Lower lobe of right lung (tissue), 2 donors: ENCODE measurements at regions not wholly inside any gene's neighbourhood (a gene's known extent, or its start where the extent isn't known, plus 50 kb on each side); places are given as distances from the start of the nearest gene placed in this dataset.

Experiments used
- ATAC-seq, 2 donors: fragments of 200-7000 bp; cut with Tn5 transposase; one replicate each; pipeline ENCODE4 v1.9.1; 2020 to 2022; ENCODE audit warnings: mild to moderate bottlenecking in 2 of 2, moderate library complexity in 2 of 2
- DNase-seq: peaks from one replicate; pipeline ENCODE4 v3.0.0-alpha.2; 2020
- H3K27ac ChIP-seq: fragments of 200-600 bp; one replicate; pipeline ENCODE4 v1.8.0; 2022
- H3K27me3 ChIP-seq: fragments of 200-600 bp; one replicate; pipeline ENCODE4 v1.8.0; 2022; ENCODE audit warnings: low read depth
- H3K36me3 ChIP-seq: fragments of 200-600 bp; one replicate; pipeline ENCODE4 v1.8.0; 2022; ENCODE audit warnings: mild to moderate bottlenecking
- H3K4me1 ChIP-seq: fragments of 200-600 bp; one replicate; pipeline ENCODE4 v1.8.0; 2022
- H3K4me3 ChIP-seq: fragments of 200-600 bp; one replicate; pipeline ENCODE4 v1.8.0; 2022; ENCODE audit warnings: mild to moderate bottlenecking
- H3K9me3 ChIP-seq: fragments of 200-600 bp; one replicate; pipeline ENCODE4 v1.8.0; 2022
- CTCF ChIP-seq: fragments of 200-600 bp; IDR thresholded peaks from one replicate; pipeline ENCODE4 v1.8.0; 2022; ENCODE audit warnings: antibody characterized with exemption, mild to moderate bottlenecking
- intact Hi-C: fragments of 100-400 bp; cut with DNase I; formaldehyde crosslinking; loops from one replicate; pipeline ENCODE4 v1.11.0; 2022
- donor health status: DM: no; HTN: yes; CAD: no; lungs with severe emphysema.

GRCh38 chr15:25137013-25137412 lies 182.2 kb downstream of the SNRPN start:
- intact Hi-C loops = no loop called here
- no peak for TF ChIP-seq CTCF
- H3K9me3 ChIP-seq = no peaks in the 10 kb centered on the region

GRCh38 chr15:25169318-25169717 lies 214.5 kb downstream of the SNRPN start:
- intact Hi-C loops = no loop called here
- ATAC-seq (no peak), DNase-seq (no peak)
- TF ChIP-seq CTCF = no peak
- H3K36me3 ChIP-seq = no peaks in the 10 kb centered on the region
- no peaks in the 10 kb centered on the region for H3K4me1 ChIP-seq
- H3K9me3 ChIP-seq = peaks cover 21% of the 10 kb centered on the region
- no peak overlapping the region for H3K27ac ChIP-seq
- H3K27me3 ChIP-seq = no peaks in the 10 kb centered on the region
- no peak overlapping the region for H3K4me3 ChIP-seq

More at GRCh38 chr15:25137013-25137412, 182.2 kb downstream of the SNRPN start:
- Histone ChIP-seq H3K27me3 (no peaks in the 10 kb centered on the region), H3K36me3 (no peaks in the 10 kb centered on the region), H3K4me1 (no peaks in the 10 kb centered on the region), H3K4me3 (no peak overlapping the region), H3K27ac (no peak overlapping the region)
- no peak for DNase-seq
- no peak for ATAC-seq

- H3K4me1 ChIP-seq = no peaks in the 10 kb centered on the region
- no peak for TF ChIP-seq CTCF
- intact Hi-C loops = no loop called here
- peak; percentile 32 for DNase-seq
- ATAC-seq = no peak
- H3K27me3 ChIP-seq = no peaks in the 10 kb centered on the region
- H3K27ac ChIP-seq = no peak overlapping the region
- no peaks in the 10 kb centered on the region for H3K36me3 ChIP-seq
- peaks cover 30% of the 10 kb centered on the region for H3K9me3 ChIP-seq
- H3K4me3 ChIP-seq = no peak overlapping the region
Measured at GRCh38 chr15:25170113-25170731, 215.4 kb downstream of the SNRPN start.

GRCh38 chr15:25170781-25171110 lies 216.0 kb downstream of the SNRPN start:
- no peak for TF ChIP-seq CTCF
- DNase-seq (peak; percentile 32), ATAC-seq (no peak)
- intact Hi-C loops = no loop called here
- no peaks in the 10 kb centered on the region for H3K4me1 ChIP-seq
- H3K27ac ChIP-seq = no peak overlapping the region
- no peaks in the 10 kb centered on the region for H3K27me3 ChIP-seq
- no peaks in the 10 kb centered on the region for H3K36me3 ChIP-seq
- peaks cover 36% of the 10 kb centered on the region for H3K9me3 ChIP-seq
- no peak overlapping the region for H3K4me3 ChIP-seq

GRCh38 chr15:25171111-25171811 lies 216.5 kb downstream of the SNRPN start:
- H3K27me3 ChIP-seq = no peaks in the 10 kb centered on the region
- H3K27ac ChIP-seq = no peak overlapping the region
- intact Hi-C loops = no loop called here
- H3K9me3 ChIP-seq = peaks cover 41% of the 10 kb centered on the region
- DNase-seq (peak; percentile 36), ATAC-seq (no peak)
- no peaks in the 10 kb centered on the region for H3K4me1 ChIP-seq
- TF ChIP-seq CTCF = no peak
- H3K4me3 ChIP-seq = no peak overlapping the region
- no peaks in the 10 kb centered on the region for H3K36me3 ChIP-seq
